K562 (cell line): ENCODE measurements at regions not wholly inside any gene's neighbourhood (a gene's known extent, or its start where the extent isn't known, plus 50 kb on each side); places are given as distances from the start of the nearest gene placed in this dataset.

Experiments
- CTCF ChIP-seq, 3 experiments: IDR thresholded peaks in 2 of 3; conservative IDR thresholded peaks in 1 of 3; 2 replicates each; pipeline ENCODE4 v1.5.1; 2011 to 2012; ENCODE audit warnings: low read length in 3 of 3, mild to moderate bottlenecking in 3 of 3, control low read depth in 2 of 3, improper control_type of control experiment in 1 of 3, inconsistent platforms in 1 of 3, low read depth in 1 of 3, mixed read lengths in 1 of 3, moderate library complexity in 1 of 3; ENCODE audit not compliant: insufficient read depth in 2 of 3
- MLX ChIP-seq, 2 experiments: fragments of 450-650 bp in 1 of 2; sonication (generic) in 1 of 2; formaldehyde crosslinking; conservative IDR thresholded peaks; 2 replicates each; pipeline versions ENCODE4 v1.4.0 to v1.8.1; 2020 to 2022; ENCODE audit warnings: mild to moderate bottlenecking in 1 of 2, missing genetic modification reagents in 1 of 2
- POLR2A ChIP-seq: fragments of 450-650 bp; conservative IDR thresholded peaks from 2 replicates; pipeline ENCODE4 v1.6.1; 2016
- ZBTB34 ChIP-seq: fragments of 250-450 bp; sonication (Bioruptor Pico); IDR thresholded peaks from 2 replicates; pipeline ENCODE4 v1.8.0; 2021; ENCODE audit warnings: mild to moderate bottlenecking, moderate library complexity

- no peak for TF ChIP-seq CTCF (IDR thresholded peaks at IDR 0.05 in 2 of 3, conservative IDR thresholded peaks at IDR 0.05 in 1 of 3; ENCODE audit: insufficient read depth in 2 of 3, low read depth in 1 of 3, low read length in 3 of 3)
- TF ChIP-seq MLX (CRISPR knock-in tag; conservative IDR thresholded peaks at IDR 0.05) = no peak
- TF ChIP-seq POLR2A = no peak
- no peak for TF ChIP-seq ZBTB34 (CRISPR knock-in tag)
Measured at GRCh38 chr2:180449171-180449915, 442.2 kb upstream of the CWC22 start.
